Mesodermal cell (in vitro differentiated cells): ENCODE measurements at regions not wholly inside any gene's neighbourhood (a gene's known extent, or its start where the extent isn't known, plus 50 kb on each side); places are given as distances from the start of the nearest gene placed in this dataset.
"Not testable (repeated sequence)": the region's sequence is repeated elsewhere in the genome, so short reads cannot be mapped to it uniquely, and the experiment has no call there.

Experiments
- H3K27ac ChIP-seq: 2 replicates; pipeline ENCODE4 v1.7.0; 2013; ENCODE audit warnings: mild to moderate bottlenecking, low read depth, low read length, moderate library complexity; ENCODE audit not compliant: severe bottlenecking
- H3K36me3 ChIP-seq: 2 replicates; pipeline ENCODE4 v1.7.1; 2013; ENCODE audit warnings: mild to moderate bottlenecking, low read length, moderate library complexity; ENCODE audit not compliant: control insufficient read depth, insufficient read depth
- H3K4me1 ChIP-seq: one replicate; pipeline ENCODE4 v1.7.1; 2013; ENCODE audit warnings: mild to moderate bottlenecking, low read length; ENCODE audit not compliant: insufficient read depth, control insufficient read depth, poor library complexity, severe bottlenecking
- H3K4me3 ChIP-seq: 2 replicates; pipeline ENCODE4 v1.7.0; 2013; ENCODE audit warnings: low read length, control low read depth, mild to moderate bottlenecking; ENCODE audit not compliant: insufficient read depth, poor library complexity, severe bottlenecking; ENCODE audit errors: extremely low read depth
- H3K9me3 ChIP-seq: 2 replicates; pipeline ENCODE4 v1.7.1; 2013; ENCODE audit warnings: mild to moderate bottlenecking, low read length, moderate library complexity; ENCODE audit not compliant: control insufficient read depth
- WGBS, 2 experiments: methylation state at CpG; one replicate each; pipeline ENCODE4 v1.1.5; 2013; ENCODE audit warnings: missing lambda C conversion rate in 2 of 2; ENCODE audit not compliant: insufficient coverage in 2 of 2; 5-methylcytosine and 5-hydroxymethylcytosine counted together

- Histone ChIP-seq H3K27ac (no peak overlapping the region), H3K9me3 (no peaks in the 10 kb centered on the region), H3K36me3 (no peaks in the 10 kb centered on the region), H3K4me3 (no peak overlapping the region), H3K4me1 (no peaks in the 10 kb centered on the region)
- no CpG with 5 or more reads among the region's 5 CpGs for WGBS, 2 experiments
Measured at GRCh38 chrX:25442499-25442898, 426.7 kb upstream of the ARX start.

GRCh38 chrX:25433307-25433706 is 417.5 kb upstream of the ARX start:
- Histone ChIP-seq H3K27ac (no peak overlapping the region), H3K4me1 (no peaks in the 10 kb centered on the region), H3K9me3 (no peaks in the 10 kb centered on the region), H3K4me3 (no peak overlapping the region), H3K36me3 (no peaks in the 10 kb centered on the region)
- WGBS, 2 experiments, result no CpG with 5 or more reads among the region's 2 CpGs

GRCh38 chrX:25432396-25432795 is 416.6 kb upstream of the ARX start:
- no peaks in the 10 kb centered on the region for H3K36me3 ChIP-seq
- WGBS, 2 experiments, result 86% methylated on average over 2 of the region's 2 CpGs; no CpG with 5 or more reads in 1 of the 2 experiments

GRCh38 chrX:25427873-25428555 is 412.2 kb upstream of the ARX start:
- Histone ChIP-seq H3K9me3 (no peaks in the 10 kb centered on the region), H3K36me3 (no peaks in the 10 kb centered on the region), H3K4me3 (no peak overlapping the region), H3K27ac (no peak overlapping the region), H3K4me1 (no peaks in the 10 kb centered on the region)
- WGBS, 2 experiments, result 20 to 80% methylated on average over 1 of the region's 10 CpGs

More at GRCh38 chrX:25432396-25432795, 416.6 kb upstream of the ARX start:
- Histone ChIP-seq H3K27ac (no peak overlapping the region), H3K4me3 (no peak overlapping the region), H3K9me3 (no peaks in the 10 kb centered on the region), H3K4me1 (no peaks in the 10 kb centered on the region)

GRCh38 chrX:25404163-25404562 is 388.4 kb upstream of the ARX start:
- not testable (repeated sequence) for H3K4me1 ChIP-seq, H3K9me3 ChIP-seq, H3K4me3 ChIP-seq, H3K27ac ChIP-seq, H3K36me3 ChIP-seq
- 100% methylated on average over 2 of the region's 11 CpGs; no CpG with 5 or more reads in 1 of the 2 experiments for WGBS, 2 experiments

- no peaks in the 10 kb centered on the region for H3K9me3 ChIP-seq
- no peaks in the 10 kb centered on the region for H3K4me1 ChIP-seq
- no CpG with 5 or more reads among the region's 3 CpGs for WGBS, 2 experiments
- no peak overlapping the region for H3K27ac ChIP-seq
- no peaks in the 10 kb centered on the region for H3K36me3 ChIP-seq
- H3K4me3 ChIP-seq, result no peak overlapping the region
Measured at GRCh38 chrX:25389266-25389665, 373.5 kb upstream of the ARX start.

GRCh38 chrX:25383196-25383595 is 367.4 kb upstream of the ARX start:
- no CpG with 5 or more reads among the region's 3 CpGs for WGBS, 2 experiments
- H3K4me3 ChIP-seq, result no peak overlapping the region
- H3K27ac ChIP-seq, result no peak overlapping the region
- H3K4me1 ChIP-seq, result no peaks in the 10 kb centered on the region
- H3K36me3 ChIP-seq, result no peaks in the 10 kb centered on the region
- no peaks in the 10 kb centered on the region for H3K9me3 ChIP-seq

GRCh38 chrX:25356456-25356855 is 340.7 kb upstream of the ARX start:
- H3K27ac ChIP-seq, result no peak overlapping the region
- H3K4me3 ChIP-seq, result no peak overlapping the region
- no CpG with 5 or more reads among the region's 1 CpG for WGBS, 2 experiments
- no peaks in the 10 kb centered on the region for H3K36me3 ChIP-seq
- no peaks in the 10 kb centered on the region for H3K9me3 ChIP-seq
- no peaks in the 10 kb centered on the region for H3K4me1 ChIP-seq

GRCh38 chrX:25344161-25344936 is 328.6 kb upstream of the ARX start:
- Histone ChIP-seq H3K27ac (no peak overlapping the region), H3K4me3 (no peak overlapping the region), H3K36me3 (no peaks in the 10 kb centered on the region), H3K4me1 (no peaks in the 10 kb centered on the region), H3K9me3 (no peaks in the 10 kb centered on the region)
- 83 to 94% methylated on average over 1 to 4 of the region's 7 CpGs for WGBS, 2 experiments

GRCh38 chrX:25343060-25343459 is 327.3 kb upstream of the ARX start:
- H3K4me3 ChIP-seq, result no peak overlapping the region
- no peaks in the 10 kb centered on the region for H3K36me3 ChIP-seq
- WGBS, 2 experiments, result 33% methylated on average over 1 of the region's 1 CpG; no CpG with 5 or more reads in 1 of the 2 experiments
- H3K9me3 ChIP-seq, result no peaks in the 10 kb centered on the region
- no peak overlapping the region for H3K27ac ChIP-seq
- no peaks in the 10 kb centered on the region for H3K4me1 ChIP-seq

GRCh38 chrX:25337841-25338240 is 322.1 kb upstream of the ARX start:
- Histone ChIP-seq H3K4me1 (no peaks in the 10 kb centered on the region), H3K9me3 (no peaks in the 10 kb centered on the region), H3K27ac (no peak overlapping the region), H3K36me3 (no peaks in the 10 kb centered on the region), H3K4me3 (no peak overlapping the region)
- no CpG with 5 or more reads among the region's 7 CpGs for WGBS, 2 experiments
